PC-3 (cell line): ENCODE measurements at regions not wholly inside any gene's neighbourhood (a gene's known extent, or its start where the extent isn't known, plus 50 kb on each side); places are given as distances from the start of the nearest gene placed in this dataset.

Experiments used
- EZH2 ChIP-seq: fragments of 300-600 bp; sonication (generic); IDR thresholded peaks from one replicate; pipeline ENCODE4 v1.6.1; 2017; ENCODE audit warnings: antibody characterized with exemption, mild to moderate bottlenecking, low read length; ENCODE audit not compliant: unreplicated experiment
- TF ChIP-seq, protein P1 (sequence below): fragments of 300-600 bp; sonication (generic); conservative IDR thresholded peaks from 2 replicates; pipeline ENCODE4 v1.5.1; 2017; ENCODE audit warnings: antibody characterized with exemption, low read depth, mild to moderate bottlenecking, low read length

DNA sequence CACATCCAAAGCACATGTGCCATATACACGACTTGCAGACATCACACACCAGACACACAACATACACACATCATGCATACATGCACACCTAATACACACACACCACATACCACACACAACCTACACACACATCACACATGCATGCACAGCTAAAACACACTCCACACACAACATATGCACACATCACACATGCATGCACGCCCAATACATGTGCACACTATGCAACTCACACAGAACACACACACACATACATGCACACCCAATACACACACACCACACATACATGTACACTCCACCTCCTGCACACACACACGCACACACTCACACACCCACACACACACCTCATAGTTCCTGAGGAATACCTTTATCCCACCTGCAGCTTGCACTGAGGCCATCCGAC, 436.0 kb downstream of the MIAT start:
- TF ChIP-seq, protein P1, sequence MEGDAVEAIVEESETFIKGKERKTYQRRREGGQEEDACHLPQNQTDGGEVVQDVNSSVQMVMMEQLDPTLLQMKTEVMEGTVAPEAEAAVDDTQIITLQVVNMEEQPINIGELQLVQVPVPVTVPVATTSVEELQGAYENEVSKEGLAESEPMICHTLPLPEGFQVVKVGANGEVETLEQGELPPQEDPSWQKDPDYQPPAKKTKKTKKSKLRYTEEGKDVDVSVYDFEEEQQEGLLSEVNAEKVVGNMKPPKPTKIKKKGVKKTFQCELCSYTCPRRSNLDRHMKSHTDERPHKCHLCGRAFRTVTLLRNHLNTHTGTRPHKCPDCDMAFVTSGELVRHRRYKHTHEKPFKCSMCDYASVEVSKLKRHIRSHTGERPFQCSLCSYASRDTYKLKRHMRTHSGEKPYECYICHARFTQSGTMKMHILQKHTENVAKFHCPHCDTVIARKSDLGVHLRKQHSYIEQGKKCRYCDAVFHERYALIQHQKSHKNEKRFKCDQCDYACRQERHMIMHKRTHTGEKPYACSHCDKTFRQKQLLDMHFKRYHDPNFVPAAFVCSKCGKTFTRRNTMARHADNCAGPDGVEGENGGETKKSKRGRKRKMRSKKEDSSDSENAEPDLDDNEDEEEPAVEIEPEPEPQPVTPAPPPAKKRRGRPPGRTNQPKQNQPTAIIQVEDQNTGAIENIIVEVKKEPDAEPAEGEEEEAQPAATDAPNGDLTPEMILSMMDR, result no peak
- no peak for TF ChIP-seq EZH2
